GM10266 (cell line): ENCODE measurements at regions not wholly inside any gene's neighbourhood (a gene's known extent, or its start where the extent isn't known, plus 50 kb on each side); places are given as distances from the start of the nearest gene placed in this dataset.

Source experiments
- DNase-seq: peaks from one replicate; pipeline ENCODE4 v3.0.0; 2012; ENCODE audit errors: extremely low spot score
- CTCF ChIP-seq: IDR thresholded peaks from 2 replicates; pipeline ENCODE4 v1.5.1; 2012; ENCODE audit warnings: mild to moderate bottlenecking, low read depth; ENCODE audit not compliant: control insufficient read depth, insufficient read depth; ENCODE audit errors: missing control alignments

GRCh38 chr2:16615687-16616615 is 49.7 kb downstream of the CYRIA start:
- no peak for DNase-seq
- no peak for TF ChIP-seq CTCF

GRCh38 chr2:16615246-16615645 is 50.4 kb downstream of the CYRIA start:
- no peak for TF ChIP-seq CTCF

DNA sequence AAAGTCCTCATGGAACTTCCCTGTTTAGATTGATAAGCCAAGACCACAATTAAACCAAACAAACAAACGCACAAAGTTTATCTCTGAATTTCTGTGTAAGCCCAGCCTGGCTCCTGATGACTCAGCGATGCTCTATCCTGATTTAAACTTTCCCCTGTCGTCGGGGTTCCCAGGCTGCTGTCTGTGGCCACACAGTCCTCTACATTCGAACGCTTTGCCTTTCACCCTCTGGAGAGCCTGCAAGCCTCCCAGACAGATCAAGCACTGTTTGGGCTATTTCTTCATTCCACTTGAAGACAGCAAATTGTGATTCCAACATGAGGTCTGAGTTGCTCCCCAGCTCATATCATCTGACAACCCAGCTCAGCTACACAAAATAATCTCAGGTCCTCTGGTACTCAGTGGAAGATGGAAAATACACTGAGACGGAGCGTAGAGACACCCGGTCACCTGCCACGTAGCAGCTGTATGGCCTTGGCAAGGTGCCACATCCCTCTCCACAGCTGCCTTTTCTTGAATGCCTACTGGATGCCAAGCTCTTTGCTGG is 51.2 kb downstream of the CYRIA start:
- no peak for TF ChIP-seq CTCF
- no peak for DNase-seq

More at GRCh38 chr2:16615246-16615645, 50.4 kb downstream of the CYRIA start:
- no peak for DNase-seq

DNA sequence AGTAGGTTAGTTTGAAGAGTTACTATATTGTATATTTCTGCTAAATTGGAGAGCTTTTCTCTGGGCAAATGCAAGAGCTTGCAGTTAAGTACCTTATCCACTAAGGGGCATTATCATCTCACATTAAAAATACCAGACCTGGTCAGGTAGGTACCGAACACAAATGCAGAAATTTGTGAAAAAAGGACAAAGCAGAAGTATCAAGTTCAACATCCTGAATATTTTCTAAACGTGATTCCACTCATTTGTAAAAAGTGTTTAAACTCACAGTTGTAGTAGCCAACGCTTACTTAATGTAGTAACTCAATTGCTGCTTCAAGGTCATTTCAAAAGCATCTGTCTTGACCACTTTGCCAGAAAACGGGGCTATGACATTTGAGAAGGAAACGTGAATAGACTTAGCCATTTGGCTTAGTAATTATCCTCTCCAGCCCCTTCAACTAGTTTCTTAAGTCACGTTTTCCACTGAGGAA is 52.1 kb downstream of the CYRIA start:
- TF ChIP-seq CTCF, result peak; percentile 47
- peak; percentile 29 for DNase-seq

GRCh38 chr2:16612490-16612889 is 53.1 kb downstream of the CYRIA start:
- no peak for DNase-seq
- no peak for TF ChIP-seq CTCF

DNA sequence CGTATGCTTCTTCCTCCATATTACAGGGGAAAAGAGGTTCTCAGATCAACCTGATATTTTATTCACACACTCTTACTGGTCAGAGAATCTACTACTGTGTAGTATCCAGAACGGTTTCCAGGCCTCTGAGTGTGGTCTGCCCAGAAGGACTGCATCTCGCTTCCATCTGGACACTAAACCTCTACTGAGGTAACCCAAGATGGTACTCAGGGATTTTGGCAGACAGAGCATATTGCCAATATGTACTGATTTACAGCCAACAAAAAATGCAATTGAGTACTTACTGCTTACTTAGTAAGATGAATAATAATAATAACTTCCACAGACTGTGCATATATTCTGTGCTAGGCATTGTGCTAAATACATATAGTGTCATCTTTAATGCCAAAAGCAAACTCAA is 55.8 kb downstream of the CYRIA start:
- DNase-seq, result no peak

More for the DNA sequence above, 55.8 kb downstream of the CYRIA start:
- TF ChIP-seq CTCF, result no peak
